A673 (cell line): ENCODE measurements at regions not wholly inside any gene's neighbourhood (a gene's known extent, or its start where the extent isn't known, plus 50 kb on each side); places are given as distances from the start of the nearest gene placed in this dataset.

Experiments
- EZH2 ChIP-seq: fragments of 200-600 bp; sonication (generic); IDR thresholded peaks from 2 replicates; pipeline ENCODE4 v1.6.1; 2017; ENCODE audit warnings: borderline replicate concordance, low read depth, mild to moderate bottlenecking, mixed read lengths, antibody characterized with exemption, low read length; ENCODE audit not compliant: poor library complexity, severe bottlenecking
- TF ChIP-seq, protein P1 (sequence below): fragments of 300-800, 200-600 bp; sonication (generic); conservative IDR thresholded peaks from 2 replicates; pipeline ENCODE4 v1.5.1; 2017; ENCODE audit warnings: low read depth, mild to moderate bottlenecking, antibody characterized with exemption, low read length, moderate library complexity, mixed read lengths

DNA sequence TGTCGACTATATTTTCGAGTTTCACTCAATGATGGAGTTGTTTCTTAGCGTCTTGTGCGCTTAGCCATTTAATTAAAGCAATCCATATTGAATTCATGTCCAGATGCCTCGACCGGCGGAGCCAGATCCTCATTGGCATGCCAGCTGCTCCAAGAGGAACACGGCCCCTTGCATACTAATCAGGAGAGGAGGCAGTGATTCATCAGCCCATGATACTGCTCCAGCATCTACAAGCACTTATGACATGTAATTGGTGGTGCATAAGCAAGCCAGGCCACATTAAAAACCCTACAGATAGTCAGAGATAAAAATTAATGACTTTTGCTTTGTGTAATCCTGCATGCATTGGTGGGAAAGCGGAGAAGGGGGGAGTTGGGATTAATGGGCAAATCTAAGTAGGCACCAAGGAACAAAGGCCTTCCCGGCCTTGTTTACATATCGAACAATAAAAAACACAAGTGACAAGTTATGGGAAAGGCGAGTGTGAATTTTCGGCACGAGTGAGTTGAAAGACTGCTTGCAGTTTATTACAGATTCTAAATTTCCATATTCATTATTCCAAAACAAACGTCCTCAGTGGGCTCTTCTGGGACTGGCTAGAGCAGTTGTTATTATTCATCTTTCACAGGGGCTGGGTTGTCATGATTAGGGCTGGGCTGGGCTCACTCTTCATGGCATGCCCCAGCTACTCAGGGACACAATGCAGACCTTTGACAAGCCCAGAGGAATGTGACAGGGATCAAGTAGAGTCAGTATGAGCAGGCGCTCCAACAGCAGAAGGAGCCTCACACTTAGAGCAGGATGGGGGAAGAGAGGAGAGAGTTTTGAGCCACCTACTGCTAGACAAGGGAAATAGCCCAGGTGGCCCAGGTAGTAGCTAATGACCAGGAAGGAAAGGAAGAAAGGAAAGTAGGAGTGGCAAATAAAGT lies 281.7 kb upstream of the ZFHX3 start:
- TF ChIP-seq, protein P1, sequence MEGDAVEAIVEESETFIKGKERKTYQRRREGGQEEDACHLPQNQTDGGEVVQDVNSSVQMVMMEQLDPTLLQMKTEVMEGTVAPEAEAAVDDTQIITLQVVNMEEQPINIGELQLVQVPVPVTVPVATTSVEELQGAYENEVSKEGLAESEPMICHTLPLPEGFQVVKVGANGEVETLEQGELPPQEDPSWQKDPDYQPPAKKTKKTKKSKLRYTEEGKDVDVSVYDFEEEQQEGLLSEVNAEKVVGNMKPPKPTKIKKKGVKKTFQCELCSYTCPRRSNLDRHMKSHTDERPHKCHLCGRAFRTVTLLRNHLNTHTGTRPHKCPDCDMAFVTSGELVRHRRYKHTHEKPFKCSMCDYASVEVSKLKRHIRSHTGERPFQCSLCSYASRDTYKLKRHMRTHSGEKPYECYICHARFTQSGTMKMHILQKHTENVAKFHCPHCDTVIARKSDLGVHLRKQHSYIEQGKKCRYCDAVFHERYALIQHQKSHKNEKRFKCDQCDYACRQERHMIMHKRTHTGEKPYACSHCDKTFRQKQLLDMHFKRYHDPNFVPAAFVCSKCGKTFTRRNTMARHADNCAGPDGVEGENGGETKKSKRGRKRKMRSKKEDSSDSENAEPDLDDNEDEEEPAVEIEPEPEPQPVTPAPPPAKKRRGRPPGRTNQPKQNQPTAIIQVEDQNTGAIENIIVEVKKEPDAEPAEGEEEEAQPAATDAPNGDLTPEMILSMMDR = no peak
- TF ChIP-seq EZH2 = no peak
